ENCODE measurements at regions not wholly inside any gene's neighbourhood (a gene's known extent, or its start where the extent isn't known, plus 50 kb on each side); places are given as distances from the start of the nearest gene placed in this dataset.
A peak's percentile ranks its signal among the peaks of the same experiment; 100 is the strongest.

DNA sequence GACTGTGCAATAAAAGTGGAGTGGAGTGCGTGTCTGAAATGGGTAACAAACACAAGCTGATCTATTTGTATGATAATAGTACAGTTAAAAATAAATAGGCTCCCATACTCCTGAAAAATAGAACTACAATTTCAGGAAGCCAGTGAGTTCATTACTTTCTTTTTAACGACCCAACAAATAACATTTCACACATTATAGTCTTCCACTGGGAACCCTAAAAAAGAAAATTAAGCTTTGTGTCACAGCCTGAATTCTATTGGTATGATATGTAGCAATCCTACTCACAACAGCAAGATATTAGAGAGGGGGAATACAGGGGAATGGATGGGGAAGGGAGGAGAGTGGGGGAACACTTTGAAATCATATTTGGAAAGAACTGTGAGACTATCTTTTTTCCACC lies 156.9 kb upstream of the CNTN3 start:
- ATAC-seq: no peak
- Mint-ChIP-seq H3K4me3 (no peak overlapping the region), H3K36me3 (no peaks in the 10 kb centered on the region), H3K9me3 (peaks cover 3% of the 10 kb centered on the region), H3K4me1 (no peaks in the 10 kb centered on the region), H3K27ac (no peak overlapping the region), H3K27me3 (no peaks in the 10 kb centered on the region)

DNA sequence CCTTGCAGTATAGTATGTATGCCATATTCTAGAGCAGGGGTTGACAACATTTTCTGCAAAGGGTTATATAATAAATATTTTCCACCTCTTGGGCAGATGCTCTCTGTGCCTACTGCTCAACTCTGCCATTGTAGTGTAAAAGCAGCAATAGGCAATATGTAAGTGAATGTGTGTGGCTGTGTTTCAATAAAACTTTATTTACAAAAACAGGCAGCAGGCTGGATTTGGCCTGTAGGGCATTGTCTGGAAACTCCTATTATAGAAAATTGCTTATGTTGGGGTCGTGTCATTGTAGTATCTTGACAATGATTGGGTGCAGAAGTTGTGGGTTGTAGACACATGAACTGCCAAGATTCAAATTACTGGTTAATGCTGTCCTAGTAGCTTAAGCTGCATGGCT lies 153.6 kb upstream of the CNTN3 start:
- Mint-ChIP-seq H3K36me3 (no peaks in the 10 kb centered on the region), H3K4me1 (no peaks in the 10 kb centered on the region), H3K9me3 (peaks cover 6% of the 10 kb centered on the region), H3K27me3 (no peaks in the 10 kb centered on the region), H3K4me3 (no peak overlapping the region), H3K27ac (no peak overlapping the region)
- ATAC-seq: no peak

DNA sequence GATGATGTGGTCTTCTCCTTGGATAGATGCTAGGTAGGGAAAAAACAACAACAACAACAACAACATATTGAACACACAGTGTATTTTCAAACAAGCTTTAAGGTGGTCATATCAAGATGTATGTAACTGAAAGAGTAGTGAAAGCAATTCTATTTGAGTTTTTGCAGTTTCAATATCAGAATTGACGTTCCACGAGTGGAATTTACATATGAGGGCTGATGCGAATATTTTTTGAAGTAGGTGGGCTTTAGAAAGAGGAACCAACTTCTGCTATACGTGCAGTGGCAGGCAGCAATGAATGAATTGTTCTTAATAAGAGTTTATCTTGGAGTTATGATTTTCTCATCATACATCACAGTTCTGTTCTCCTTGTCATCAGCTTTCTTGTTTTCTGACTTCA lies 151.9 kb upstream of the CNTN3 start:
- Mint-ChIP-seq H3K4me1 (no peaks in the 10 kb centered on the region), H3K36me3 (no peaks in the 10 kb centered on the region), H3K27me3 (no peaks in the 10 kb centered on the region), H3K4me3 (no peak overlapping the region), H3K27ac (no peak overlapping the region), H3K9me3 (peaks cover 3% of the 10 kb centered on the region)
- no peak for ATAC-seq

DNA sequence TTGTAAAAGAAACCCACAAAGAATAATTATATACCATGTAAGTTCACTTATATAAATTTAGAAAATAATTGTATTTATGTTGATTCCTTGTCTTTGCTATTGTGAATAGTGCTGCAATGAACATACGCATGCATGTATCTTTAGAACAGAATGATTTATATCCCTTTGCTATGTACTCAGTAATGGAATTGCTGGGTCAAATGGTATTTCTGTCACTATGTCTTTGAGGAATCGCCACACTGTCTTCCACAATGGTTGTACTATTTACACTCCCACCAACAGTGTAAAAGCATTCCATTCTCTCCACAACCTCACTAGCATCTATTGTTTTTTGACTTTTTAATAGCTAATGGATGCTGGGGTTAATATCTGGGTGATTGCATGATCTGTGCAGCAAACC lies 149.4 kb upstream of the CNTN3 start:
- peaks cover 11% of the 10 kb centered on the region for H3K9me3 Mint-ChIP-seq
- H3K4me3 Mint-ChIP-seq: no peak overlapping the region
- no peaks in the 10 kb centered on the region for H3K4me1 Mint-ChIP-seq
- H3K27ac Mint-ChIP-seq: no peak overlapping the region
- no peak for ATAC-seq
- no peaks in the 10 kb centered on the region for H3K36me3 Mint-ChIP-seq
- no peaks in the 10 kb centered on the region for H3K27me3 Mint-ChIP-seq

DNA sequence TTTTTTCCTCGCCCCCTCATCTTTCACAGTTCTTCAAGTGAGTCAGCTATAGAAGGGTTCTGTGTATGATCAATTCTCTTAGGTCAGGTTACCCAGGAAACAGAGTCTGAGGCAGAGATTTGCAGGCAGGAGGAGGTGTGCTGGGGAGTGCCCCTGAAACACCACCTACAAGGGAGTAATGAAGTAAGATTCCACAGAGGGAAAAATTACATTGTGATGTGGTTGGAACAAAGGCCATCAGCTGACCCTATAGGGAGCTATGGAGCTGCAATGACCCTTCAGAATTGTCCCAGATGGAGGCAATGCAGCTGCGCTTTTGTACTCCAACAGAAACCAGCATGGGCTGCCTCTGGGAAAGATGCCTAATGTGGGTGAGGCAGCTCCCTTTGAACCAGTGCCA lies 142.2 kb upstream of the CNTN3 start:
- Mint-ChIP-seq H3K27me3 (no peaks in the 10 kb centered on the region), H3K4me1 (no peaks in the 10 kb centered on the region), H3K36me3 (no peaks in the 10 kb centered on the region), H3K9me3 (peaks cover 12% of the 10 kb centered on the region), H3K4me3 (no peak overlapping the region), H3K27ac (no peak overlapping the region)
- no peak for ATAC-seq

DNA sequence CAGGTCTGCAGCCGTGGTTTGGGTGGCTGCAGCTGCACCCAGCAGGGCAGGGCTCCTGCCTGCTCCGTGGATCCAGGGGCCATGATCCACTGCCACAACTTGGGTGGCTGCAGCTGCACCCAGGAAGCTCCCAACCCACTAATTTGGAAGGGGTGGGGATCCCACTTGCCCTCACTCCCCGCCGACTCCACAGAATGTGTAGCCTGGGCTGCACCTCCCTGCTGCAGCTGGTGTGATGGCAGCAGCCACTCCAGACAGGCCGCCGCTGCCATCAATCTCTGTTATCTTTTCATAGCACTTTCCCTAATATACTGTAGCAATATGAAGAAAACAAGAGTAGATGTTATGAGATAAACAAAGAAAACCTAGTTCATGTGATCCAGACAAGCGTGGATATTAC lies 137.8 kb upstream of the CNTN3 start:
- peaks cover 2% of the 10 kb centered on the region for H3K9me3 Mint-ChIP-seq
- ATAC-seq: no peak
- no peaks in the 10 kb centered on the region for H3K27me3 Mint-ChIP-seq

DNA sequence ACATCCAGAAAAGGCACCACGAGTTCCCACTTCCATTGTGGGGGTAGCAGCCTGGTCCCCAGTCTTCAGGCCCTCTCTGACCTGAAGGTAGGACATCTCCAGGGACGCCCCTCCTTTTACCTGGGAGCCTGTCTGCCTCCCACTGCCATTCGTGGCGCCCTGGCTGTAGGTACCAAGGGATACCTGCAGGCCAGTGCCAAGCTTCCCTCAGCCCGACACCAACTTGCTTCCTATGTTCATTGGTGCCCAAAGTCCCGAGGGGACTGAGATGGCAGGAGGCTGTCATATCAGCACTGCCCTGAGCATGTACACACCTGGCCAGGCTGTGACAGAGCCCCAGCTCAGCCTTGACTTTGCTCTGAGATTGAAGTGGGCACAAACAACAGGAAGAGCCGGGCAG lies 137.3 kb upstream of the CNTN3 start:
- Mint-ChIP-seq H3K36me3 (no peaks in the 10 kb centered on the region), H3K27ac (no peak overlapping the region), H3K9me3 (peaks cover 2% of the 10 kb centered on the region), H3K27me3 (no peaks in the 10 kb centered on the region), H3K4me1 (no peaks in the 10 kb centered on the region), H3K4me3 (no peak overlapping the region)
- no peak for ATAC-seq

More for the DNA sequence above, 137.8 kb upstream of the CNTN3 start:
- Mint-ChIP-seq H3K36me3 (no peaks in the 10 kb centered on the region), H3K4me3 (no peak overlapping the region), H3K27ac (no peak overlapping the region), H3K4me1 (no peaks in the 10 kb centered on the region)

DNA sequence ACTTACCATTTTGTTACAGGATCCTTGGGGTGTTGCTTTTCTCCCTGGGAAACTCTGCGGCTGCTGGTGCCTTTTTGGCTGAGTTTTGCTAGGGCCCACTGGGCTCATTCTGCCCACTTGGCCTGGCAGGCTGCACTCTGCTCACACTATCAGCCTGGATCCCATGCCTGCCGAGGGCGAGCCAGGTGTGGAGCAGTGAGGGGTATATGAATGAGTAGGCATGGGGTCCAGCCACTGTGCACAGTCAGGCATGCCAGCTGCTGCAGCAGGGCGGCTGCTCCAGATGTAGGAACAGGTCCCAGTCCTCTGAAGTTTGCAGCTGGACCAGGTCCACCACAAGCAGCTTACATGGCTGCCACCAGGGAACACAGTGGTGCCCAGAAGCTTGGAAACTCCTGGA lies 136.4 kb upstream of the CNTN3 start:
- Mint-ChIP-seq H3K36me3 (no peaks in the 10 kb centered on the region), H3K27me3 (no peaks in the 10 kb centered on the region)

DNA sequence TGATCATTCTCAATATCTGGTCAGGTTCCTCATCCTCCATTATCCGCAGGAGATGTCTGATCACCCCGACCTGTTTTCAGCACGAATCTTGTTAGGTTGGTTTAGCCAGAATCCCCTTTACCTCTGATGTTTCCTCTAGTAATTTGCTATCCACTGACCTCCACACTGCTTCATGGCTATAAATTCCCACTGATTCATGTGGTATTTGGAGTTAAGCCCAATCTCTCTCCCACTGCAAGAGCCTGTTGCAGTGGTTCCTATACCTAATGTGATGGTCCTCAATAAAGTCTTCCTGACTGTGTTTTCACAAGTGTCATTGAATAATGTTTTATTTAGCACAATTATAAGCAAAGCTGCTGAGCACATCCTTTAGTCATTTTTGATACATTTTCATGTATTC lies 124.8 kb upstream of the CNTN3 start:
- no peak for ATAC-seq
- no peaks in the 10 kb centered on the region for H3K36me3 Mint-ChIP-seq
- no peaks in the 10 kb centered on the region for H3K27me3 Mint-ChIP-seq

More for the DNA sequence above, 136.4 kb upstream of the CNTN3 start:
- H3K4me1 Mint-ChIP-seq: no peaks in the 10 kb centered on the region
- no peak overlapping the region for H3K4me3 Mint-ChIP-seq
- peaks cover 4% of the 10 kb centered on the region for H3K9me3 Mint-ChIP-seq
- H3K27ac Mint-ChIP-seq: no peak overlapping the region
- peak; percentile 24 for ATAC-seq

DNA sequence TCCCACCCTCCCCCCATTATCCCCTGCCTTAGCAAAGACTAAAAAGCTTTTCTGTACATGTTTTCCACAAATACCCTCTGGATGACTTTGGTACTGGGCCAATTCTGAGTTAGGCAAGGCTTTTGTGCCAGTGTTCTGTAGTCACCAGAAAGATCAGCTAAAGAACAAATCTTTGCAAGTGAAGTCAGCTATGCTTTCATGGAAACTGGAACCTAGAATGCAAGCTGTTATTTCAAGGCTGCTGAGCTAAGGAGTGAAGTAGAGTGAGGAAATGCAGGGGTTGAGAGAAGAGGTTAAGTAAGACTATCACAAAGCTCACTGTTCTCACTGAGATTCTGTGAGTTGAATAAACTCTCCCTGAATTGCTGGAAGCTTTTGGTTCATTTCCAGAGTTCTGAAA lies 107.8 kb upstream of the CNTN3 start:
- H3K9me3 Mint-ChIP-seq: peaks cover 10% of the 10 kb centered on the region
- no peak for ATAC-seq
- H3K27ac Mint-ChIP-seq: no peak overlapping the region
- H3K4me3 Mint-ChIP-seq: no peak overlapping the region
- H3K27me3 Mint-ChIP-seq: no peaks in the 10 kb centered on the region
- no peaks in the 10 kb centered on the region for H3K4me1 Mint-ChIP-seq
- no peaks in the 10 kb centered on the region for H3K36me3 Mint-ChIP-seq

More for the DNA sequence above, 124.8 kb upstream of the CNTN3 start:
- Mint-ChIP-seq H3K27ac (no peak overlapping the region), H3K4me3 (no peak overlapping the region), H3K9me3 (no peaks in the 10 kb centered on the region), H3K4me1 (no peaks in the 10 kb centered on the region)

DNA sequence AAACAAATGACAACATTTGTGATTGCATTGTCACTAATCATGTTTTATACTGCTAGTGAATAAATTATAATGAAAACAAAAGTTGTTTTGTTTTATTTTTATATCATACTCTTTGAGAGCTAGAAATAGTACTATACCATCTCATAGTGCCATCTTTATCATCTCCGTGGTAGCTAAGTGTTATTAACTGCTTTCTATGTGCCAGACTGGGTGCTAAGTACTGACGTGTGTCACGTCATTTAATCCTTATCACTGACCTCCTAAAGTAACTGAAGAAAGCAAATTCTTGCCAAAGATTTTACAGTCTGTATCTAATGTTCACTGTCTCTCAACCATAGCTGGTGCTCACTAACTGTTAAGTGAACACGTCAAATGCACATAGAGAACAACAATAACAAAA lies 99.5 kb upstream of the CNTN3 start:
- Mint-ChIP-seq H3K9me3 (peaks cover 7% of the 10 kb centered on the region), H3K27me3 (no peaks in the 10 kb centered on the region), H3K4me1 (no peaks in the 10 kb centered on the region), H3K27ac (no peak overlapping the region), H3K36me3 (no peaks in the 10 kb centered on the region), H3K4me3 (no peak overlapping the region)
- ATAC-seq: no peak

DNA sequence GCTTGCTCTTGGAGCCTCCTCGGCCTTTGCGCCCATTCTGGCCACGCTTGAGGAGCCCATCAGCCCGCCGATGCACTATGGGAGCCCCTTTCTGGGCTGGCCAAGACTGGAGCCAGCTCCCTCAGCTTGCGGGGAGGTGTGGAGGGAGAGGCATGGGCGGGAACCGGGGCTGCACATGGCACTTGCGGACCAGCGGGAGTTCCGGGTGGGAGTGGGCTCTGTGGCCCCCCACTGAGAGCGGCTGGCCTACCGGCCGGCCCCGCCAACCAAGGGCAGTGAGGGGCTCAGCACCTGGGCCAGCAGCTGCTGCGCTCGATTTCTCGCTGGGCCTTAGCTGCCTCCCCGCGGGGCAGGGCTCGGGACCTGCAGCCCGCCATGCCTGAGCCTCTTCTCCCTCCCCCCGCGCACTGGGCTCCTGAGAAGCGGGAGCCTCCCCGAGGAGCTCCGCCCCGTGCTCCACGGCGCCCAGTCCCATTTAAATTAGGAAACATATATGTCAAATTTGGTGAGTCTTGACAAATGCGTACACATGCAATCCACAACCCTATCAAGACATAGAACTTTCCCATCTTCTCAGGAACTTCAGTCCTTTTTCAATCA lies 97.6 kb upstream of the CNTN3 start:
- peaks cover 5% of the 10 kb centered on the region for H3K9me3 Mint-ChIP-seq
- H3K4me1 Mint-ChIP-seq: no peaks in the 10 kb centered on the region
- no peak overlapping the region for H3K4me3 Mint-ChIP-seq
- no peak for ATAC-seq
- no peaks in the 10 kb centered on the region for H3K27me3 Mint-ChIP-seq
- no peaks in the 10 kb centered on the region for H3K36me3 Mint-ChIP-seq
- H3K27ac Mint-ChIP-seq: no peak overlapping the region

DNA sequence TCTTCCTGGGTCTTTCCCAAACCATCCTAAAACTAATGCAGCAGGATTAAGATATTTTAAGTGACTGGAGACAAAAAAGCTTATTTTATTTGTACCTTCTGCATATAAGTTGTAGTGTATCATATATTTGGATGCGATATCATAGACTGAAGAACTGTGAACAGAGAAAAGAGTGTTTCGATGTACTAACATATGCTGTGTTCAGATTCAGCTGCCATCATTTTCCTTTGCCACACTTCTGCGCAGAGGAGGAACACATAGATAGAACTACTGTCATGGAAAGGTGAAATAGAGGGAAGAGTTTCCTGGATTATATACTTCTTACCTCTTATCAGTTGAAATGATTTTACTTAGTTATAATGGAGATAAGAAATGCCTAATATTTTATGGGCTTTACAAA lies 95.5 kb upstream of the CNTN3 start:
- no peaks in the 10 kb centered on the region for H3K27me3 Mint-ChIP-seq
- ATAC-seq: no peak
- H3K4me1 Mint-ChIP-seq: no peaks in the 10 kb centered on the region
- no peak overlapping the region for H3K27ac Mint-ChIP-seq
- no peaks in the 10 kb centered on the region for H3K36me3 Mint-ChIP-seq
- no peak overlapping the region for H3K4me3 Mint-ChIP-seq
- H3K9me3 Mint-ChIP-seq: peaks cover 5% of the 10 kb centered on the region

DNA sequence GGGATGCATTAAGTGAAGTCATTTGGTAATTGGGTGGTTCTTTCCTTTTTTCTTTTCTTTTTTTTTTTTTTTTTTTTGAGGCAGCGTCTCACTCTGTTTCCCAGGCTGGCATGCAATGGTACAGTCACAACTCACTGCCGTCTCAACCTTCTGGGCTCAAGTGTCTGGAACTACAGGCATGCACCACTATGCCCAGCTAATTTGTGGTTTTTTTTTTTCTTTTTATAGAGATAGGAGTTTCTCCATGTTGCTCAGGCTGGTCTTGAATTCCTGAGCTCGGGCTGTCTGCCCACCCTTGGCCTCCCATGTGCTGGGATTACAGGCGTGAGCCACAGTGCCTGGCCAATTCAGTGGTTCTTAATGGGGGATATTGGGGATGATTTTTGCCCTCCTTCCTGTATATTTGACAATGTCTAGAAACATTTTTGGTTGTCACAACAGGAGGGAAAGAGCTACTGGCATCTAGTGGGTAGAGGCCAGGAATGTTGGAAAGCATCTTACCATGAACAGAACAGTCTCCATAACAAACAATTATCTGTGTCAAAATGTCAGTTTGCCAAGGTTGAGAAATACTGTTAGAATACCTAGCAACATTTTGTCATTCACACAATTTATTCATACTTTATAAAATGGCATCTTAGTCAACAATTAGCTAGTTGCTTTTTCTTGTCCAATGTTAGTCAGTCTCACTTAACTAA lies 79.4 kb upstream of the CNTN3 start:
- no peak for ATAC-seq
- peaks cover 2% of the 10 kb centered on the region for H3K9me3 Mint-ChIP-seq
- H3K36me3 Mint-ChIP-seq: no peaks in the 10 kb centered on the region
- no peaks in the 10 kb centered on the region for H3K4me1 Mint-ChIP-seq
- H3K4me3 Mint-ChIP-seq: no peak overlapping the region
- H3K27ac Mint-ChIP-seq: no peak overlapping the region
- no peaks in the 10 kb centered on the region for H3K27me3 Mint-ChIP-seq

DNA sequence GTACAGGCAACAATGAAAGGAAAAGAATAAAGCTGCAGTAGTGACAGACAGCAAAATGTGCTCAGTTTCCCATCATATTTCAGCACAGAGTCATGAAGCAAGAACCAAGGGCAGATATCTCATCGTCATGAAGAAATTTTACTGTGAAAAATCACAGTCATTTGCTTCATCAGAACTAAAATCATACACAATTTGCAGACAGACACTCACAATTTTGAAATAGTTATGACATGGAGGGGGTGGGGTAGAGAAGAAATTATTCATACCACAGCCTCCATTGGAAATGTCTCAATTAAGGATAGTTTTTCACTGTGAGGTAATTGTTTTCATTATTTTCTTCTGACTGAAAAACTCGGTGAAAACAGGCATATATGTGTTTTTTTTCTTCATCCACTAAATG lies 78.8 kb upstream of the CNTN3 start:
- peaks cover 2% of the 10 kb centered on the region for H3K9me3 Mint-ChIP-seq
- no peaks in the 10 kb centered on the region for H3K36me3 Mint-ChIP-seq
- H3K4me1 Mint-ChIP-seq: no peaks in the 10 kb centered on the region
- no peak for ATAC-seq
- H3K27me3 Mint-ChIP-seq: no peaks in the 10 kb centered on the region
- no peak overlapping the region for H3K4me3 Mint-ChIP-seq
- no peak overlapping the region for H3K27ac Mint-ChIP-seq

DNA sequence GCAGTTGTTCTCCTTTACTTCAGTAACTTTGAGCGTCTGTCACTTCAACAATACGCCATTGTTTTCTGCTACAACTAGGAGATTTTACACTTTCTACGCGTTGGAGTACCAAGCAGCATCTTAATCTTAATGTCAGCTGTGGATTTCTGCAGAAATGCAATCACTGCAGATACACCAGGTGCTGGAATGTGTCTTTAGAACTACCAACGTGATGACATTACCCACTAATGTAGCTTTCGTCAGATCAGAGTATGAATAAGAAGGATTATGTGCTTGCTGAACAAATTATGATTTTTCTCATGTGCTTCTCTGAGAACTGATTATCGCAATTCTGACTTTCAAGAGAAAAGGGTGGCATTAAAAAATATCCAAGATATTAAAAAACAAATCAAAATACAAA lies 77.5 kb upstream of the CNTN3 start:
- H3K27me3 Mint-ChIP-seq: no peaks in the 10 kb centered on the region
- no peak overlapping the region for H3K27ac Mint-ChIP-seq
- H3K9me3 Mint-ChIP-seq: peaks cover 2% of the 10 kb centered on the region
- no peak for ATAC-seq
- no peaks in the 10 kb centered on the region for H3K4me1 Mint-ChIP-seq
- no peaks in the 10 kb centered on the region for H3K36me3 Mint-ChIP-seq
- no peak overlapping the region for H3K4me3 Mint-ChIP-seq

Data from stimulated activated memory B cell treated with anti-CD40 and anti-IgM and Interleukin-4, amounts not matched to agents 10 μg/mL and 1 μg/mL and 100 μg/mL, for 72 hours (primary cell).